WTC11 (cell line): ENCODE measurements at regions not wholly inside any gene's neighbourhood (a gene's known extent, or its start where the extent isn't known, plus 50 kb on each side); places are given as distances from the start of the nearest gene placed in this dataset.

Experiments used
- ATAC-seq: fragments of 200-7000 bp; cut with Tn5 transposase; 2 replicates; pipeline ENCODE4 v1.10.0; 2021; ENCODE audit warnings: mild to moderate bottlenecking, moderate library complexity
- CTCF ChIA-PET: fragments of 300-600 bp; sonication (Branson Sonifier 250); formaldehyde crosslinking; loops from one replicate; lab custom pipeline; 2021; ENCODE audit warnings: antibody characterized with exemption; lab: Charles Lee
- POLR2A ChIA-PET: fragments of 350-600 bp; sonication (Branson Sonifier 250); formaldehyde crosslinking; loops from one replicate; lab custom pipeline; 2021; ENCODE audit warnings: antibody characterized with exemption; lab: Charles Lee
- DNase-seq: peaks from one replicate; pipeline ENCODE4 v3.0.0; 2021; ENCODE audit warnings: low spot score
- H3K27ac Mint-ChIP-seq: 2 replicates; pipeline ENCODE4 v1.8.0; 2021; ENCODE audit warnings: mixed read lengths
- H3K27me3 Mint-ChIP-seq: 2 replicates; pipeline ENCODE4 v1.8.0; 2021; ENCODE audit warnings: low read depth, mild to moderate bottlenecking, moderate library complexity, mixed read lengths
- H3K36me3 Mint-ChIP-seq: 2 replicates; pipeline ENCODE4 v1.8.0; 2021; ENCODE audit warnings: mixed read lengths
- H3K4me1 Mint-ChIP-seq: 2 replicates; pipeline ENCODE4 v1.8.0; 2022; ENCODE audit warnings: mixed read lengths
- H3K4me3 Mint-ChIP-seq: 2 replicates; pipeline ENCODE4 v1.8.0; 2021; ENCODE audit warnings: mild to moderate bottlenecking, moderate library complexity, mixed read lengths
- H3K9me3 Mint-ChIP-seq: 2 replicates; pipeline ENCODE4 v1.8.0; 2021; ENCODE audit warnings: mixed read lengths
- CDX4 ChIP-seq: fragments of 250-450 bp; sonication (Bioruptor Pico); IDR thresholded peaks from 2 replicates; pipeline ENCODE4 v1.9.0; 2021; ENCODE audit warnings: moderate library complexity, mild to moderate bottlenecking, inconsistent platforms, borderline replicate concordance
- CREB1 ChIP-seq: sonication (generic); formaldehyde crosslinking; IDR thresholded peaks from 2 replicates; pipeline ENCODE4 v1.8.0; 2023; ENCODE audit warnings: mild to moderate bottlenecking, missing genetic modification reagents
- ESRRA ChIP-seq: sonication (generic); formaldehyde crosslinking; IDR thresholded peaks from 2 replicates; pipeline ENCODE4 v1.8.1; 2022; ENCODE audit warnings: mild to moderate bottlenecking, missing genetic modification reagents, borderline replicate concordance
- IRF2 ChIP-seq: sonication (generic); formaldehyde crosslinking; IDR thresholded peaks from 2 replicates; pipeline ENCODE4 v1.8.0; 2022; ENCODE audit warnings: low read depth, missing genetic modification reagents, borderline replicate concordance
- JUN ChIP-seq: sonication (generic); formaldehyde crosslinking; IDR thresholded peaks from 2 replicates; pipeline ENCODE4 v1.8.0; 2023; ENCODE audit warnings: mild to moderate bottlenecking, missing genetic modification reagents
- MAX ChIP-seq: sonication (generic); formaldehyde crosslinking; IDR thresholded peaks from 2 replicates; pipeline ENCODE4 v1.8.0; 2022; ENCODE audit warnings: mild to moderate bottlenecking, missing genetic modification reagents
- NR2C2 ChIP-seq: sonication (generic); formaldehyde crosslinking; IDR thresholded peaks from 2 replicates; pipeline ENCODE4 v1.8.0; 2022; ENCODE audit warnings: mild to moderate bottlenecking, missing genetic modification reagents
- NR3C1 ChIP-seq: sonication (generic); formaldehyde crosslinking; conservative IDR thresholded peaks from 2 replicates; pipeline ENCODE4 v1.8.1; 2023; ENCODE audit warnings: low read depth, mild to moderate bottlenecking, missing genetic modification reagents
- PRDM15 ChIP-seq: sonication (generic); formaldehyde crosslinking; IDR thresholded peaks from 2 replicates; pipeline ENCODE4 v1.8.0; 2022; ENCODE audit warnings: missing genetic modification reagents
- TCF7 ChIP-seq: sonication (generic); formaldehyde crosslinking; IDR thresholded peaks from 2 replicates; pipeline ENCODE4 v1.8.0; 2022; ENCODE audit warnings: mild to moderate bottlenecking, low read depth, missing genetic modification reagents, moderate library complexity
- ZBTB21 ChIP-seq: sonication (generic); formaldehyde crosslinking; IDR thresholded peaks from 2 replicates; pipeline ENCODE4 v1.8.1; 2023; ENCODE audit warnings: mild to moderate bottlenecking, missing genetic modification reagents, borderline replicate concordance
- ZBTB43 ChIP-seq: sonication (generic); formaldehyde crosslinking; IDR thresholded peaks from 2 replicates; pipeline ENCODE4 v1.8.1; 2023; ENCODE audit warnings: mild to moderate bottlenecking, missing genetic modification reagents
- ZNF138 ChIP-seq: sonication (generic); formaldehyde crosslinking; conservative IDR thresholded peaks from 2 replicates; pipeline ENCODE4 v1.8.1; 2022; ENCODE audit warnings: mild to moderate bottlenecking, moderate library complexity, missing genetic modification reagents
- ZNF425 ChIP-seq: fragments of 250-450 bp; sonication (Bioruptor Pico); conservative IDR thresholded peaks from 2 replicates; pipeline ENCODE4 v1.9.0; 2021; ENCODE audit warnings: mild to moderate bottlenecking
- ZNF512 ChIP-seq: sonication (generic); formaldehyde crosslinking; IDR thresholded peaks from 2 replicates; pipeline ENCODE4 v1.8.1; 2022; ENCODE audit warnings: missing genetic modification reagents, borderline replicate concordance

GRCh38 chr6:19587238-19587942, 249.8 kb upstream of the ID4 start:
- DNase-seq: no peak
- TF ChIP-seq PRDM15 (CRISPR knock-in tag) (no peak), ZBTB43 (CRISPR knock-in tag) (no peak)
- Mint-ChIP-seq H3K4me1 (no peaks in the 10 kb centered on the region), H3K36me3 (no peaks in the 10 kb centered on the region), H3K27me3 (no peaks in the 10 kb centered on the region), H3K4me3 (no peak overlapping the region), H3K27ac (no peak overlapping the region), H3K9me3 (peaks cover 4% of the 10 kb centered on the region)
- ATAC-seq: no peak
- ChIA-PET CTCF (no interaction called here), POLR2A (interaction anchor here (0.5 kb wide), 1 partner anchor 242 kb away, joined by 10 read pairs; no protein-coding TSS in a partner anchor)

- Mint-ChIP-seq H3K36me3 (no peaks in the 10 kb centered on the region), H3K27ac (no peak overlapping the region), H3K9me3 (no peaks in the 10 kb centered on the region), H3K4me1 (no peaks in the 10 kb centered on the region), H3K27me3 (no peaks in the 10 kb centered on the region), H3K4me3 (no peak overlapping the region)
- ChIA-PET POLR2A (no interaction called here), CTCF (no interaction called here)
- ATAC-seq (no peak), DNase-seq (no peak)
- TF ChIP-seq ESRRA (CRISPR knock-in tag) (no peak), IRF2 (no peak), CREB1 (CRISPR knock-in tag) (no peak), ZBTB21 (no peak), CDX4 (CRISPR knock-in tag) (no peak), NR2C2 (CRISPR knock-in tag) (no peak), NR3C1 (CRISPR knock-in tag) (no peak), TCF7 (CRISPR knock-in tag) (no peak), ZNF138 (CRISPR knock-in tag) (no peak), ZNF512 (CRISPR knock-in tag) (no peak), ZNF425 (CRISPR knock-in tag) (no peak), MAX (no peak), JUN (CRISPR knock-in tag) (no peak)
These were observed 246.6 kb upstream of the ID4 start for GRCh38 chr6:19590501-19591131.
